HCT116 (cell line): ENCODE measurements at regions not wholly inside any gene's neighbourhood (a gene's known extent, or its start where the extent isn't known, plus 50 kb on each side); places are given as distances from the start of the nearest gene placed in this dataset.

Source experiments
- ATAC-seq: fragments of 200-7000 bp; cut with Tn5 transposase; 2 replicates; pipeline ENCODE4 v1.9.1; 2020; ENCODE audit warnings: mild to moderate bottlenecking, moderate library complexity
- BruUV-seq: library from RNA; stranded (reverse); fragments of 400-500 nt; replicated peaks from 2 replicates; lab custom pipeline; 2021; lab: Mats Ljungman, UMichigan
- CTCF ChIA-PET: fragments of 300-600 bp; sonication (Branson Sonifier 250); formaldehyde crosslinking; loops from one replicate; lab custom pipeline; 2021; ENCODE audit warnings: antibody characterized with exemption; lab: Charles Lee
- POLR2A ChIA-PET: fragments of 300-600, 350-600 bp; sonication (Branson Sonifier 250); formaldehyde crosslinking; loops from one replicate; lab custom pipeline; 2021; ENCODE audit warnings: antibody characterized with exemption; lab: Charles Lee
- RAD21 ChIA-PET, 2 experiments: fragments of 300-600 bp; sonication (Branson Sonifier 250); formaldehyde crosslinking; loops; one replicate each; lab custom pipeline; 2023; ENCODE audit warnings: low total read pairs in 2 of 2; ENCODE audit not compliant: uncharacterized antibody in 2 of 2, unreplicated experiment in 2 of 2, low non-redundant PET in 1 of 2; lab: Charles Lee
- DNase-seq: peaks from one replicate; pipeline ENCODE4 v3.0.0-alpha.2; 2010; ENCODE audit warnings: low read depth, low spot score
- H2AFZ ChIP-seq: fragments of 200-600 bp; shearing (Covaris generic), sonication (generic); 2 replicates; pipeline ENCODE4 v1.6.1; 2017; ENCODE audit warnings: low read depth, mixed run types, mixed read lengths, antibody characterized with exemption, low read length; ENCODE audit not compliant: poor library complexity, severe bottlenecking
- H3K27ac ChIP-seq: 2 replicates; pipeline ENCODE4 v1.5.1; 2012; ENCODE audit warnings: low read depth, low read length
- H3K27me3 ChIP-seq: fragments of 200-600 bp; sonication (generic); 2 replicates; pipeline ENCODE4 v1.6.1; 2016; ENCODE audit warnings: mixed run types, low read length, mixed read lengths; ENCODE audit not compliant: insufficient read depth
- H3K36me3 ChIP-seq, 2 experiments: fragments of 200-500 bp in 1 of 2; fragments of 200-600 bp in 1 of 2; sonication (Bioruptor generic) in 1 of 2; sonication (generic) in 1 of 2; 2 replicates each; pipeline versions ENCODE4 v1.5.1 to v1.6.1; 2014 to 2016; ENCODE audit warnings: low read length in 2 of 2, inconsistent platforms in 1 of 2, mixed read lengths in 1 of 2, mixed run types in 1 of 2; ENCODE audit not compliant: insufficient read depth in 2 of 2, control insufficient read depth in 1 of 2
- H3K4me1 ChIP-seq, 2 experiments: fragments of 200-600 bp in 1 of 2; sonication (generic) in 1 of 2; 2 replicates each; pipeline versions ENCODE4 v1.5.1 to v1.6.1; 2012 to 2017; ENCODE audit warnings: low read length in 2 of 2, inconsistent platforms in 1 of 2, mild to moderate bottlenecking in 1 of 2, mixed read lengths in 1 of 2, mixed run types in 1 of 2, moderate library complexity in 1 of 2; ENCODE audit not compliant: insufficient read depth in 2 of 2, control insufficient read depth in 1 of 2
- H3K4me2 ChIP-seq: fragments of 200-600 bp; sonication (generic); 2 replicates; pipeline ENCODE4 v1.6.1; 2017; ENCODE audit warnings: mixed run types, low read length, mixed read lengths
- H3K4me3 ChIP-seq, 2 experiments: fragments of 200-600 bp in 1 of 2; sonication (generic) in 1 of 2; replicated peaks in 1 of 2; 2 replicates each; pipeline ENCODE4 v1.5.1; 2011 to 2016; ENCODE audit warnings: low read length in 2 of 2, control low read depth in 1 of 2, low read depth in 1 of 2, mild to moderate bottlenecking in 1 of 2, mixed read lengths in 1 of 2, mixed run types in 1 of 2
- H3K79me2 ChIP-seq: fragments of 200-600 bp; sonication (generic); 2 replicates; pipeline ENCODE4 v1.6.1; 2017; ENCODE audit warnings: mild to moderate bottlenecking, mixed run types, low read length, moderate library complexity, mixed read lengths; ENCODE audit not compliant: insufficient read depth
- H3K9ac ChIP-seq: fragments of 200-600 bp; sonication (generic); 2 replicates; pipeline ENCODE4 v1.6.1; 2016; ENCODE audit warnings: low read length, mixed read lengths
- H3K9me2 ChIP-seq: fragments of 200-600 bp; sonication (generic), shearing (Covaris generic); 2 replicates; pipeline ENCODE4 v1.6.1; 2017; ENCODE audit warnings: mixed run types, mild to moderate bottlenecking, moderate library complexity; ENCODE audit not compliant: insufficient read depth
- H3K9me3 ChIP-seq, 2 experiments: fragments of 200-500 bp in 1 of 2; fragments of 200-600 bp in 1 of 2; sonication (Bioruptor generic) in 1 of 2; sonication (generic) in 1 of 2; 2 replicates each; pipeline ENCODE4 v1.6.1; 2014 to 2017; ENCODE audit warnings: low read length in 2 of 2, mixed read lengths in 2 of 2, inconsistent platforms in 1 of 2, low read depth in 1 of 2, mild to moderate bottlenecking in 1 of 2, mixed run types in 1 of 2, moderate library complexity in 1 of 2; ENCODE audit not compliant: control insufficient read depth in 1 of 2, insufficient read depth in 1 of 2
- H4K20me1 ChIP-seq: fragments of 200-600 bp; sonication (generic), shearing (Covaris generic); 2 replicates; pipeline ENCODE4 v1.6.1; 2017; ENCODE audit warnings: mixed run types, mild to moderate bottlenecking, moderate library complexity; ENCODE audit not compliant: insufficient read depth
- ATF3 ChIP-seq: IDR thresholded peaks from 2 replicates; pipeline ENCODE4 v1.6.1; 2012
- CEBPB ChIP-seq: IDR thresholded peaks from 2 replicates; pipeline ENCODE4 v1.6.1; 2012; ENCODE audit warnings: low read depth
- EZH2 ChIP-seq: fragments of 200-600 bp; sonication (generic); IDR thresholded peaks from 2 replicates; pipeline ENCODE4 v1.6.1; 2017; ENCODE audit warnings: antibody characterized with exemption, mixed run types
- FOSL1 ChIP-seq: IDR thresholded peaks from 2 replicates; pipeline ENCODE4 v1.6.1; 2012; ENCODE audit warnings: low read depth
- JUND ChIP-seq: IDR thresholded peaks from 2 replicates; pipeline ENCODE4 v1.6.1; 2012
- TCF7L2 ChIP-seq: IDR thresholded peaks from 2 replicates; pipeline ENCODE4 v1.7.0; 2011; ENCODE audit warnings: borderline replicate concordance, inconsistent platforms; ENCODE audit not compliant: insufficient read depth, insufficient read length; ENCODE audit errors: extremely low read depth
- ZBTB33 ChIP-seq: IDR thresholded peaks from 2 replicates; pipeline ENCODE4 v1.6.1; 2011; ENCODE audit warnings: mild to moderate bottlenecking, low read length, moderate library complexity; ENCODE audit not compliant: insufficient replicate concordance; ENCODE audit errors: extremely low read depth
- ZFX ChIP-seq: fragments of 450-650 bp; IDR thresholded peaks from 2 replicates; pipeline ENCODE4 v1.6.1; 2017
- ZNF274 ChIP-seq: fragments of 200-500 bp; sonication (Bioruptor generic); IDR thresholded peaks from 2 replicates; pipeline ENCODE4 v1.6.1; 2014; ENCODE audit warnings: mild to moderate bottlenecking, low read depth, low read length, inconsistent platforms
- intact Hi-C: fragments of 100-400 bp; cut with micrococcal nuclease; formaldehyde crosslinking; loops from 2 replicates; pipeline ENCODE4 v1.10.0; 2022

GRCh38 chr2:65666156-65666725 lies 233.8 kb upstream of the SPRED2 start:
- Histone ChIP-seq H3K4me3 (no peak overlapping the region), H4K20me1 (no peaks in the 10 kb centered on the region), H3K9me2 (no peaks in the 10 kb centered on the region), H3K27ac (no peak overlapping the region), H2AFZ (no peak overlapping the region), H3K9ac (no peak overlapping the region), H3K9me3 (peaks cover 0 to 10% of the 10 kb centered on the region in 2 experiments; a peak in 2 of 4 replicates), H3K27me3 (no peaks in the 10 kb centered on the region), H3K4me2 (peak overlapping the region; percentile 24; the same call in 1 of the 2 replicates), H3K79me2 (no peaks in the 10 kb centered on the region), H3K36me3 (no peaks in the 10 kb centered on the region), H3K4me1 (peaks cover 0 to 14% of the 10 kb centered on the region in 2 experiments; a peak in 2 of 4 replicates)
- ChIA-PET POLR2A (no interaction called here), RAD21 (no interaction called here), CTCF (no interaction called here)
- intact Hi-C loops, result no loop called here
- 0 out of 2 replicates have a peak, but pooled peaks have one; percentile 38 for ATAC-seq
- no TSS peak for BruUV-seq
- no peak for TF ChIP-seq ZNF274
- no peak for TF ChIP-seq EZH2
- TF ChIP-seq TCF7L2, result no peak
- no peak for TF ChIP-seq ZFX
- no peak for TF ChIP-seq ZBTB33
- no peak for TF ChIP-seq CEBPB
- 0 out of 2 replicates have a peak, but pooled peaks have one; percentile 13 for TF ChIP-seq JUND
- TF ChIP-seq FOSL1, result no peak
- TF ChIP-seq ATF3, result no peak
- DNase-seq, result no peak
